A549 (cell line): ENCODE measurements at regions not wholly inside any gene's neighbourhood (a gene's known extent, or its start where the extent isn't known, plus 50 kb on each side); places are given as distances from the start of the nearest gene placed in this dataset.

Experiments
- KDM5A ChIP-seq: fragments of 200-600 bp; sonication (generic); IDR thresholded peaks from 2 replicates; pipeline ENCODE4 v1.6.1; 2016; ENCODE audit warnings: antibody characterized with exemption, mild to moderate bottlenecking
- POLR2A ChIP-seq: IDR thresholded peaks from 2 replicates; pipeline ENCODE4 v1.6.1; 2012; ENCODE audit warnings: mild to moderate bottlenecking, low read length
- TF ChIP-seq, protein P1 (sequence below): fragments of >200 bp; sonication (Bioruptor Twin); formaldehyde crosslinking; IDR thresholded peaks from 3 replicates; pipeline ENCODE4 v1.5.1; 2016

GRCh38 chr4:65791812-65792308 lies 121.6 kb upstream of the EPHA5 start:
- TF ChIP-seq, protein P1, sequence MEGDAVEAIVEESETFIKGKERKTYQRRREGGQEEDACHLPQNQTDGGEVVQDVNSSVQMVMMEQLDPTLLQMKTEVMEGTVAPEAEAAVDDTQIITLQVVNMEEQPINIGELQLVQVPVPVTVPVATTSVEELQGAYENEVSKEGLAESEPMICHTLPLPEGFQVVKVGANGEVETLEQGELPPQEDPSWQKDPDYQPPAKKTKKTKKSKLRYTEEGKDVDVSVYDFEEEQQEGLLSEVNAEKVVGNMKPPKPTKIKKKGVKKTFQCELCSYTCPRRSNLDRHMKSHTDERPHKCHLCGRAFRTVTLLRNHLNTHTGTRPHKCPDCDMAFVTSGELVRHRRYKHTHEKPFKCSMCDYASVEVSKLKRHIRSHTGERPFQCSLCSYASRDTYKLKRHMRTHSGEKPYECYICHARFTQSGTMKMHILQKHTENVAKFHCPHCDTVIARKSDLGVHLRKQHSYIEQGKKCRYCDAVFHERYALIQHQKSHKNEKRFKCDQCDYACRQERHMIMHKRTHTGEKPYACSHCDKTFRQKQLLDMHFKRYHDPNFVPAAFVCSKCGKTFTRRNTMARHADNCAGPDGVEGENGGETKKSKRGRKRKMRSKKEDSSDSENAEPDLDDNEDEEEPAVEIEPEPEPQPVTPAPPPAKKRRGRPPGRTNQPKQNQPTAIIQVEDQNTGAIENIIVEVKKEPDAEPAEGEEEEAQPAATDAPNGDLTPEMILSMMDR = no peak
- no peak for TF ChIP-seq POLR2A
- TF ChIP-seq KDM5A = no peak
